PC-3 (cell line): ENCODE measurements at regions not wholly inside any gene's neighbourhood (a gene's known extent, or its start where the extent isn't known, plus 50 kb on each side); places are given as distances from the start of the nearest gene placed in this dataset.
A peak's percentile ranks its signal among the peaks of the same experiment; 100 is the strongest.

Experiments
- ATAC-seq: fragments of 200-7000 bp; cut with Tn5 transposase; 2 replicates; pipeline ENCODE4 v1.9.1; 2020; ENCODE audit warnings: mild to moderate bottlenecking, moderate library complexity
- BruUV-seq: library from RNA; stranded (reverse); fragments of 400-500 nt; replicated peaks from 2 replicates; lab custom pipeline; 2021; lab: Mats Ljungman, UMichigan
- CTCF ChIA-PET: fragments of 300-600 bp; sonication (Branson Sonifier 250); formaldehyde crosslinking; loops from one replicate; lab custom pipeline; 2022; ENCODE audit warnings: antibody characterized with exemption; lab: Charles Lee
- POLR2A ChIA-PET: fragments of 300-600 bp; sonication (Branson Sonifier 250); formaldehyde crosslinking; loops from one replicate; lab custom pipeline; 2022; ENCODE audit warnings: antibody characterized with exemption; ENCODE audit not compliant: unreplicated experiment; lab: Charles Lee
- DNase-seq: peaks from one replicate; pipeline ENCODE4 v3.0.0-alpha.2; 2015
- H2AFZ ChIP-seq: fragments of 300-600 bp; sonication (generic); 2 replicates; pipeline ENCODE4 v1.6.0; 2016; ENCODE audit warnings: antibody characterized with exemption, low read length
- H3F3A ChIP-seq: fragments of 300-600 bp; sonication (generic); one replicate; pipeline ENCODE4 v1.6.0; 2017; ENCODE audit warnings: antibody characterized with exemption, low read length, control low read depth, mild to moderate bottlenecking; ENCODE audit not compliant: unreplicated experiment
- H3K27ac ChIP-seq: fragments of 300-600 bp; sonication (generic); 2 replicates; pipeline ENCODE4 v1.5.1; 2016; ENCODE audit warnings: mild to moderate bottlenecking, low read length
- H3K27me3 ChIP-seq: fragments of 300-600 bp; sonication (generic); 2 replicates; pipeline ENCODE4 v1.6.1; 2016; ENCODE audit warnings: low read length, mixed read lengths
- H3K36me3 ChIP-seq: fragments of 300-600 bp; sonication (generic); 2 replicates; pipeline ENCODE4 v1.6.1; 2016; ENCODE audit warnings: low read depth, mixed run types, low read length, mixed read lengths
- H3K4me1 ChIP-seq: fragments of 300-600 bp; sonication (generic); 2 replicates; pipeline ENCODE4 v1.5.1; 2016; ENCODE audit warnings: low read length; ENCODE audit not compliant: insufficient read depth
- H3K4me2 ChIP-seq: fragments of 300-600 bp; sonication (generic); 2 replicates; pipeline ENCODE4 v1.6.0; 2016; ENCODE audit warnings: low read length
- H3K4me3 ChIP-seq: fragments of 300-600 bp; sonication (generic); 2 replicates; pipeline ENCODE4 v1.5.1; 2016; ENCODE audit warnings: mild to moderate bottlenecking, low read length, mixed read lengths
- H3K79me2 ChIP-seq: fragments of 300-600 bp; sonication (generic); 2 replicates; pipeline ENCODE4 v1.6.1; 2017; ENCODE audit warnings: low read length, mixed read lengths
- H3K9ac ChIP-seq: fragments of 300-600 bp; sonication (generic); 2 replicates; pipeline ENCODE4 v1.6.0; 2016; ENCODE audit warnings: mild to moderate bottlenecking, low read length
- H3K9me2 ChIP-seq: fragments of 300-600 bp; sonication (generic); replicated peaks from 2 replicates; pipeline ENCODE4 v1.6.1; 2016; ENCODE audit warnings: mixed run types, low read length, mixed read lengths
- H3K9me3 ChIP-seq: fragments of 300-600 bp; sonication (generic); 2 replicates; pipeline ENCODE4 v1.6.1; 2016; ENCODE audit warnings: low read length, mixed read lengths
- H4K20me1 ChIP-seq: fragments of 300-600 bp; sonication (generic); 2 replicates; pipeline ENCODE4 v1.6.1; 2016; ENCODE audit warnings: low read length, mixed read lengths
- CTCF ChIP-seq: fragments of 300-600 bp; sonication (generic); conservative IDR thresholded peaks from 2 replicates; pipeline ENCODE4 v1.5.1; 2017; ENCODE audit warnings: antibody characterized with exemption, low read depth, mild to moderate bottlenecking, low read length
- EZH2 ChIP-seq: fragments of 300-600 bp; sonication (generic); IDR thresholded peaks from one replicate; pipeline ENCODE4 v1.6.1; 2017; ENCODE audit warnings: antibody characterized with exemption, mild to moderate bottlenecking, low read length; ENCODE audit not compliant: unreplicated experiment
- EZH2phosphoT487 ChIP-seq: fragments of 300-600 bp; sonication (generic); IDR thresholded peaks from 2 replicates; pipeline ENCODE4 v1.6.1; 2018; ENCODE audit warnings: mild to moderate bottlenecking, antibody characterized with exemption, low read length, borderline replicate concordance
- intact Hi-C: fragments of 100-400 bp; cut with micrococcal nuclease; formaldehyde crosslinking; loops from 2 replicates; pipeline ENCODE4 v1.9.0; 2023

GRCh38 chrX:80267790-80268189, 152.5 kb upstream of the TENT5D start:
- Histone ChIP-seq H3K79me2 (no peaks in the 10 kb centered on the region), H3K27me3 (no peaks in the 10 kb centered on the region), H3K4me3 (no peak overlapping the region), H3F3A (no peaks in the 10 kb centered on the region), H3K27ac (peak overlapping the region; percentile 65), H3K9me3 (no peaks in the 10 kb centered on the region), H3K36me3 (no peaks in the 10 kb centered on the region), H3K4me1 (peaks cover 20% of the 10 kb centered on the region), H2AFZ (no peak overlapping the region), H3K4me2 (no peak overlapping the region), H3K9me2 (no peaks in the 10 kb centered on the region), H4K20me1 (no peaks in the 10 kb centered on the region), H3K9ac (peak overlapping the region; percentile 44; the same call in 1 of the 2 replicates)
- intact Hi-C loops: loop anchor here (2.0 kb wide), 1 partner anchor 15 kb away; no protein-coding TSS in a partner anchor
- BruUV-seq: no TSS peak
- ATAC-seq: no peak
- ChIA-PET CTCF (no interaction called here), POLR2A (no interaction called here)
- DNase-seq: no peak
- TF ChIP-seq EZH2phosphoT487 (no peak), EZH2 (no peak), CTCF (no peak)

- ChIA-PET POLR2A (no interaction called here), CTCF (no interaction called here)
- intact Hi-C loops: loop anchor here (2.0 to 10.0 kb wide), 2 partner anchors 16 to 808 kb away; no protein-coding TSS in a partner anchor
- Histone ChIP-seq H3K79me2 (no peaks in the 10 kb centered on the region), H3K27me3 (no peaks in the 10 kb centered on the region), H3K9me2 (no peaks in the 10 kb centered on the region), H3K36me3 (no peaks in the 10 kb centered on the region), H3F3A (no peaks in the 10 kb centered on the region), H3K27ac (peak overlapping the region; percentile 80), H3K9me3 (no peaks in the 10 kb centered on the region), H4K20me1 (no peaks in the 10 kb centered on the region), H3K4me1 (peaks cover 15% of the 10 kb centered on the region), H3K4me2 (peak overlapping the region; percentile 57), H3K4me3 (0 out of 2 replicates have a peak overlapping the region, but pooled peaks have one; percentile 7), H3K9ac (peak overlapping the region; percentile 65), H2AFZ (no peak overlapping the region)
- DNase-seq: peak; percentile 25
- BruUV-seq: no TSS peak
- no peak for TF ChIP-seq EZH2phosphoT487
- peak; percentile 50 for TF ChIP-seq CTCF
- ATAC-seq: no peak
Observed at GRCh38 chrX:80282535-80282934, 137.7 kb upstream of the TENT5D start.

- DNase-seq (peak; percentile 71), ATAC-seq (peak; percentile 80)
- Histone ChIP-seq H3K27me3 (no peaks in the 10 kb centered on the region), H3K36me3 (no peaks in the 10 kb centered on the region), H3K4me2 (no peak overlapping the region), H3K9ac (no peak overlapping the region), H3K79me2 (no peaks in the 10 kb centered on the region), H3K4me1 (peaks cover 15% of the 10 kb centered on the region), H3F3A (no peaks in the 10 kb centered on the region), H3K9me3 (no peaks in the 10 kb centered on the region), H2AFZ (no peak overlapping the region), H4K20me1 (no peaks in the 10 kb centered on the region), H3K4me3 (no peak overlapping the region), H3K9me2 (no peaks in the 10 kb centered on the region), H3K27ac (no peak overlapping the region)
- TF ChIP-seq CTCF (peak; percentile 88), EZH2 (no peak), EZH2phosphoT487 (no peak)
- intact Hi-C loops: loop anchor here (1.0 to 10.0 kb wide), 3 partner anchors 48 to 810 kb away; no protein-coding TSS in a partner anchor
- BruUV-seq: no TSS peak
- CTCF ChIA-PET: no interaction called here
- POLR2A ChIA-PET: interaction anchor here (0.6 kb wide), 1 partner anchor 9 kb away, joined by 6 read pairs; no protein-coding TSS in a partner anchor
Observed at GRCh38 chrX:80285131-80285773, 135.0 kb upstream of the TENT5D start.
